Tibial nerve (tissue), 4 donors: ENCODE measurements at regions not wholly inside any gene's neighbourhood (a gene's known extent, or its start where the extent isn't known, plus 50 kb on each side); places are given as distances from the start of the nearest gene placed in this dataset.

Experiments used
- DNase-seq, 2 donors: peaks; one replicate each; pipeline ENCODE4 v3.0.0-alpha.2; 2019; ENCODE audit warnings: low spot score in 2 of 2
- H3K27ac ChIP-seq, 4 donors: fragments of 200-600 bp; sonication (generic) in 3 of 4; one replicate each; pipeline ENCODE4 v1.5.1; 2017 to 2019; ENCODE audit warnings: mild to moderate bottlenecking in 1 of 4
- H3K27me3 ChIP-seq, 2 donors: fragments of 200-600 bp; sonication (generic) in 1 of 2; one replicate each; pipeline versions ENCODE4 v1.5.1 to v1.6.0; 2017 to 2019
- H3K36me3 ChIP-seq, 3 donors: fragments of 200-600 bp; sonication (generic); one replicate each; pipeline ENCODE4 v1.5.1; 2018 to 2019
- H3K4me1 ChIP-seq, 4 donors: fragments of 200-600 bp; sonication (generic) in 3 of 4; one replicate each; pipeline ENCODE4 v1.5.1; 2017 to 2019
- H3K4me3 ChIP-seq, 4 donors: fragments of 200-600 bp; sonication (generic) in 3 of 4; one replicate each; pipeline ENCODE4 v1.5.1; 2017 to 2019; ENCODE audit warnings: mild to moderate bottlenecking in 1 of 4, moderate library complexity in 1 of 4
- H3K9me3 ChIP-seq, 4 donors: fragments of 200-600 bp; sonication (generic) in 3 of 4; one replicate each; pipeline ENCODE4 v1.5.1; 2017 to 2019
- EP300 ChIP-seq, 2 donors: sonication (generic); formaldehyde crosslinking; IDR thresholded peaks; one replicate each; pipeline ENCODE4 v1.6.1; 2017; ENCODE audit warnings: antibody characterized with exemption in 2 of 2, mild to moderate bottlenecking in 1 of 2
- POLR2A ChIP-seq, 2 donors: fragments of 450-650 bp; IDR thresholded peaks; one replicate each; pipeline ENCODE4 v1.6.1; 2017; ENCODE audit warnings: antibody characterized with exemption in 2 of 2, mild to moderate bottlenecking in 2 of 2, moderate library complexity in 2 of 2
- WGBS, 2 donors: methylation state at CpG; one replicate each; pipeline ENCODE4 v1.1.5; 2018; 5-methylcytosine and 5-hydroxymethylcytosine counted together
- TF ChIP-seq, protein P1 (sequence below), 5 experiments: fragments of 200-600 bp in 3 of 5; fragments of 450-650 bp in 2 of 5; sonication (generic) in 3 of 5; IDR thresholded peaks; one replicate each; pipeline ENCODE4 v1.5.1; 2016 to 2019; ENCODE audit warnings: antibody characterized with exemption in 5 of 5, mild to moderate bottlenecking in 3 of 5, moderate library complexity in 2 of 5

DNA sequence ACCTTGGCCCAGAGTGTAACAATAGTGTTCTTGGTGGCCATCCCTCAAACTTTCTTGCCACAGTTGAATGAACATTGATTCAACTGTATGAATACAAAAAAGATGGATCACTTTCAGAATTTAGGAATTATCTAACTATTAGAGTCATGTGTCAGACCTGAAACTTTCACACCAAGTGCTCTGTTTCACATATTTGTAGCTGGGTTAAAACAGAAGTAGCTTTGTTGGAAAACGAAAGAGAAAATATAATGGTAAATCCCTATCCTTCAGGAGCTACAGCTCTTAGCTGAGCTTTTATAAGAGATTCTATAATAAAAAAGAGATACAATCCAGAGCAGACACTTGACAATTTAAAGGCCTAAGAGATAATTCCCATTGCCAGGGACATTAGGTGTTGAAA is 719.3 kb downstream of the JRKL start:
- no peak for DNase-seq
- Histone ChIP-seq H3K27me3 (no peaks in the 10 kb centered on the region), H3K4me3 (no peak overlapping the region), H3K27ac (no peak overlapping the region), H3K9me3 (no peaks in the 10 kb centered on the region), H3K36me3 (no peaks in the 10 kb centered on the region), H3K4me1 (no peaks in the 10 kb centered on the region)
- 59 to 66% methylated on average over 1 of the region's 1 CpG for WGBS, 2 donors
- TF ChIP-seq POLR2A (IDR thresholded peaks at IDR 0.05) (no peak), EP300 (IDR thresholded peaks at IDR 0.05) (no peak)
- TF ChIP-seq, protein P1, sequence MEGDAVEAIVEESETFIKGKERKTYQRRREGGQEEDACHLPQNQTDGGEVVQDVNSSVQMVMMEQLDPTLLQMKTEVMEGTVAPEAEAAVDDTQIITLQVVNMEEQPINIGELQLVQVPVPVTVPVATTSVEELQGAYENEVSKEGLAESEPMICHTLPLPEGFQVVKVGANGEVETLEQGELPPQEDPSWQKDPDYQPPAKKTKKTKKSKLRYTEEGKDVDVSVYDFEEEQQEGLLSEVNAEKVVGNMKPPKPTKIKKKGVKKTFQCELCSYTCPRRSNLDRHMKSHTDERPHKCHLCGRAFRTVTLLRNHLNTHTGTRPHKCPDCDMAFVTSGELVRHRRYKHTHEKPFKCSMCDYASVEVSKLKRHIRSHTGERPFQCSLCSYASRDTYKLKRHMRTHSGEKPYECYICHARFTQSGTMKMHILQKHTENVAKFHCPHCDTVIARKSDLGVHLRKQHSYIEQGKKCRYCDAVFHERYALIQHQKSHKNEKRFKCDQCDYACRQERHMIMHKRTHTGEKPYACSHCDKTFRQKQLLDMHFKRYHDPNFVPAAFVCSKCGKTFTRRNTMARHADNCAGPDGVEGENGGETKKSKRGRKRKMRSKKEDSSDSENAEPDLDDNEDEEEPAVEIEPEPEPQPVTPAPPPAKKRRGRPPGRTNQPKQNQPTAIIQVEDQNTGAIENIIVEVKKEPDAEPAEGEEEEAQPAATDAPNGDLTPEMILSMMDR (IDR thresholded peaks at IDR 0.05): no peak

DNA sequence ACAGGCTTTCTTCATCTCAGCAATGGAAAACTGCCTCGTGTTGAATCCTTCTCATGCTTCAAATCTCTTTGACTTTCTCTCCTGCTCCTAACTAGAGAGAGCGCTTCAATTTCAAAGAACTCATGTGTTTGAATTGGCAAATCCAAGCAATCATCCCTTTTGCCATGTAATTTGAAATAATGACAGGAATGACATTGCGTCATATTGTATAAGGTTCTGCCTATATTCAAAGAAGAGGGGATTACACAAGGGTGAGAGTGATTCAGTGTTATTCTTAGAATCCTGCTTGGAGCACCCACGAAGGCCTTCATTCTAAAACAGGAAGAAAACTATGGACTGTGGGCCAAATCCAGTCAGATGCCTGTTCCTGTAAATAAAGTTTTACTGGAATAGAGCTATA is 720.6 kb downstream of the JRKL start:
- no peaks in the 10 kb centered on the region for H3K27me3 ChIP-seq
- 70 to 79% methylated on average over 4 of the region's 4 CpGs for WGBS, 2 donors
- no peaks in the 10 kb centered on the region for H3K9me3 ChIP-seq
- no peaks in the 10 kb centered on the region for H3K4me1 ChIP-seq
- no peaks in the 10 kb centered on the region for H3K36me3 ChIP-seq
- H3K4me3 ChIP-seq: no peak overlapping the region
- TF ChIP-seq, protein P1 (IDR thresholded peaks at IDR 0.05): no peak
- TF ChIP-seq EP300 (IDR thresholded peaks at IDR 0.05) (no peak), POLR2A (IDR thresholded peaks at IDR 0.05) (no peak)
- no peak overlapping the region for H3K27ac ChIP-seq
- no peak for DNase-seq

DNA sequence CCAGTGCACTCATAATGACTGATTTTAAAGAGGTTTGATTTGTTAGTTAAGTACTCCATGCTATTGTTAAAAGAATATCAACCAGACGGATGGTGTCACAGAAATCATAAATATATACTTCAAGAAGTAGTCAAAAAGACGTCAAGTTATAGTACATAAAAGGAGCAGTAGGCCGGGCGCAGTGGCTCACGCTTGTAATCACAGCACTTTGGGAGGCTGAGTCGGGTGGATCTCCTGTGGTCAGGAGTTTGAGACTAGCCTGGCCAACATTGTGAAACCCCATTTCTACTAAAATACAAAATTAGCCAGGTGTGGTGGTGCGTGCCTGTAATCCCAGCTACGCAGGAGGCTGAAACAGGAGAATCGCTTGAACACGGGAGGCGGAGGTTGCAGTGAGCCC is 721.7 kb downstream of the JRKL start:
- no peak for TF ChIP-seq POLR2A (IDR thresholded peaks at IDR 0.05)
- H3K27ac ChIP-seq: no peak overlapping the region
- no peaks in the 10 kb centered on the region for H3K27me3 ChIP-seq
- no peak for DNase-seq
- no peaks in the 10 kb centered on the region for H3K9me3 ChIP-seq
- no peak overlapping the region for H3K4me3 ChIP-seq
- no peaks in the 10 kb centered on the region for H3K36me3 ChIP-seq
- H3K4me1 ChIP-seq: no peaks in the 10 kb centered on the region
- WGBS, 2 donors: 85 to 87% methylated on average over 11 of the region's 11 CpGs

DNA sequence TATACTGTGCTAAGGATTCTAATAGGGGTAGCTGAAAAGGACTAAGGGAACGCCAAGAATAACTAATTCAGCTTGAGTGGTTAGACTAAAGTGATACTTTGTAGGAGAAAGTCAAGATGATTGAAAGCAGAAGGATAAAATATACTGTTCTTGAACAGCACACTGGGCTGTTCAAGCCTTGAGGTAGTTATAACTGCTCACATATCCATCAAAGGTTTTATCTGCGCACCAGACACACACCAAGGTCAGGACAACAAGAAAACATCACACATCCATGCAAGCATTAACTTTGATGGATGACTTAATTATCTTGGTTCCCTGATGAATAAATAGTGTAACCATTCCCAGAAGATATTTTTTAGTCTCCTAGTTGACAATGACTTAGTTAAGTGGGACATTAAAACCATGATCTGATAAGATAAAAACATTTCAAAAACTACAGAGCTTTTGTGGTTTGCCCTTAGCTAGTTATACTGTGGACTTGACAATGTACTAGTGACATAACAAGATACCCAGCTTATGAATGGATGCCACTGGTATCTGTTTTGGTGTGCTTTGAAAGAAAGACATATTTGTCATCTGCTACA is 728.9 kb downstream of the JRKL start:
- DNase-seq: no peak
- H3K9me3 ChIP-seq: peaks cover 0 to 2% (median 0%) of the 10 kb centered on the region in 4 donors
- H3K4me1 ChIP-seq: no peaks in the 10 kb centered on the region
- TF ChIP-seq EP300 (IDR thresholded peaks at IDR 0.05) (no peak), POLR2A (IDR thresholded peaks at IDR 0.05) (no peak)
- TF ChIP-seq, protein P1 (IDR thresholded peaks at IDR 0.05): no peak
- no peak overlapping the region for H3K27ac ChIP-seq
- no peaks in the 10 kb centered on the region for H3K36me3 ChIP-seq
- H3K4me3 ChIP-seq: no peak overlapping the region
- no peaks in the 10 kb centered on the region for H3K27me3 ChIP-seq
- 53 to 72% methylated on average over 2 of the region's 2 CpGs for WGBS, 2 donors

DNA sequence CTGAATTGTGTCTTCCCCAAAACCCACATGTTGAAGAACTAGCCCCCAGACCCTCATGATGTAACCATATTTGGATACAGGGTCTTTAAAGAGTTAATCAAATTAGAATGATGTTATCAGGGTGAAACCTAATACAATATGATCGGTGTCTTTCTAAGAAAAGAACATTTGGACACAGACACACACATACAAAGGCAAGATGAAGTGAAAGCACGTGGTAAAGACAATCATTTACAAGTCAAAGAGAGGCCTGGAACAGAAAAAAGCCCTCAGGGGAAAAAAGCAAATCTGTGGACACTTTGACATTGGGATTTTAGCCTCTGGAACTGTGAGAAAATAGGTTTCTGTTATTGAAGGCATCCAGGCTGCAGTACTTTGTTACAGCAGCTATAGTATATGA is 733.4 kb downstream of the JRKL start:
- TF ChIP-seq POLR2A (IDR thresholded peaks at IDR 0.05) (no peak), EP300 (IDR thresholded peaks at IDR 0.05) (no peak)
- TF ChIP-seq, protein P1 (IDR thresholded peaks at IDR 0.05): no peak
- Histone ChIP-seq H3K27ac (no peak overlapping the region), H3K9me3 (peaks cover 0 to 16% (median 0%) of the 10 kb centered on the region in 4 donors), H3K4me3 (no peak overlapping the region), H3K4me1 (no peaks in the 10 kb centered on the region), H3K36me3 (no peaks in the 10 kb centered on the region), H3K27me3 (no peaks in the 10 kb centered on the region)
- no peak for DNase-seq
- WGBS, 2 donors: 7 to 10% methylated on average over 2 of the region's 2 CpGs

DNA sequence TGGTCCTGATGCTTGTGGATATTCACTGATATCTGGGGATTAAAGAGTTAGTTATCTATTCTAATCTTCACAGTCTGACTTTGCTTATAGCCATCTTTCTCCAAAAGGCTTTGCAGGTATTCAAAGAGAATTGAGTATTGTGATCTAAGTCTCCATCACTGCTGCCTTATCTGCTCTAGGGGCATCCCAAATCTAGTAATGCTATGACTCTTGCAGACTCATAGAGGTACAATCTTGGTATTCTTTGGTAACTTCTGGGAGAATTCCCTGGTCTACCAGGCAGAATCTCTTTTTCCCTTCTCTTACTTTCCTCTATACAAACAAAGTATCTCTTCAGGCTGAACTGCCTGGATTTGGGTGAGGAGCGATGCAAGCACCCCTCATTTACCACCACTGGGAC is 746.3 kb downstream of the JRKL start:
- WGBS, 2 donors: 93 to 100% methylated on average over 1 of the region's 1 CpG
- TF ChIP-seq POLR2A (IDR thresholded peaks at IDR 0.05) (no peak), EP300 (IDR thresholded peaks at IDR 0.05) (no peak)
- TF ChIP-seq, protein P1 (IDR thresholded peaks at IDR 0.05): no peak
- no peak overlapping the region for H3K4me3 ChIP-seq
- H3K9me3 ChIP-seq: peaks cover 0 to 11% (median 0%) of the 10 kb centered on the region in 4 donors
- DNase-seq: no peak
- no peaks in the 10 kb centered on the region for H3K36me3 ChIP-seq
- H3K27me3 ChIP-seq: no peaks in the 10 kb centered on the region
- no peak overlapping the region for H3K27ac ChIP-seq
- no peaks in the 10 kb centered on the region for H3K4me1 ChIP-seq
